Astrocyte (in vitro differentiated cells and primary cell): ENCODE measurements at regions not wholly inside any gene's neighbourhood (a gene's known extent, or its start where the extent isn't known, plus 50 kb on each side); places are given as distances from the start of the nearest gene placed in this dataset.

Experiments used
- DNase-seq: peaks from one replicate; pipeline ENCODE4 v3.0.0-alpha.2; 2010; ENCODE audit warnings: low read depth
- FAIRE-seq: peaks from 2 replicates; lab custom pipeline; 2011; peaks lifted over from hg19 to GRCh38; lab: Jason Lieb, UNC
- H2AFZ ChIP-seq: 2 replicates; pipeline ENCODE4 v1.6.0; 2012; ENCODE audit warnings: low read depth, low read length, inconsistent platforms
- H3K27ac ChIP-seq: 2 replicates; pipeline ENCODE4 v1.5.1; 2011; ENCODE audit warnings: low read depth, low read length, inconsistent platforms
- H3K27me3 ChIP-seq: 2 replicates; pipeline ENCODE4 v1.6.0; 2011; ENCODE audit warnings: low read length, inconsistent platforms; ENCODE audit not compliant: insufficient read depth
- H3K36me3 ChIP-seq: 2 replicates; pipeline ENCODE4 v1.5.1; 2011; ENCODE audit warnings: low read length, inconsistent platforms; ENCODE audit not compliant: insufficient read depth
- H3K4me1 ChIP-seq: 2 replicates; pipeline ENCODE4 v1.5.1; 2011; ENCODE audit warnings: low read length, inconsistent platforms; ENCODE audit not compliant: insufficient read depth
- H3K4me2 ChIP-seq: 2 replicates; pipeline ENCODE4 v1.6.0; 2012; ENCODE audit warnings: low read length, inconsistent platforms
- H3K4me3 ChIP-seq: 2 replicates; pipeline ENCODE4 v1.5.1; 2011; ENCODE audit warnings: low read depth, mild to moderate bottlenecking, low read length, inconsistent platforms; ENCODE audit not compliant: insufficient read depth
- H3K79me2 ChIP-seq: 2 replicates; pipeline ENCODE4 v1.6.0; 2012; ENCODE audit warnings: mild to moderate bottlenecking, low read length, inconsistent platforms; ENCODE audit not compliant: insufficient read depth
- H3K9ac ChIP-seq: 2 replicates; pipeline ENCODE4 v1.6.0; 2012; ENCODE audit warnings: mild to moderate bottlenecking, low read length, inconsistent platforms
- H3K9me3 ChIP-seq: 2 replicates; pipeline ENCODE4 v1.5.1; 2012; ENCODE audit warnings: low read depth, mild to moderate bottlenecking, low read length, inconsistent platforms; ENCODE audit not compliant: insufficient read depth
- H4K20me1 ChIP-seq: 2 replicates; pipeline ENCODE4 v1.6.0; 2012; ENCODE audit warnings: low read length, inconsistent platforms; ENCODE audit not compliant: insufficient read depth
- H3K27ac Mint-ChIP-seq: one replicate; pipeline ENCODE4 v1.8.0; 2021; ENCODE audit warnings: mild to moderate bottlenecking, mixed read lengths; ENCODE audit not compliant: unreplicated experiment
- H3K27me3 Mint-ChIP-seq: one replicate; pipeline ENCODE4 v1.8.0; 2021; ENCODE audit warnings: low read depth, mixed read lengths; ENCODE audit not compliant: unreplicated experiment
- H3K36me3 Mint-ChIP-seq: one replicate; pipeline ENCODE4 v1.8.0; 2021; ENCODE audit warnings: low read depth, mixed read lengths; ENCODE audit not compliant: unreplicated experiment
- H3K4me1 Mint-ChIP-seq: one replicate; pipeline ENCODE4 v1.8.0; 2021; ENCODE audit warnings: low read depth, mixed read lengths; ENCODE audit not compliant: unreplicated experiment
- H3K4me3 Mint-ChIP-seq: one replicate; pipeline ENCODE4 v1.8.0; 2021; ENCODE audit warnings: mild to moderate bottlenecking, moderate library complexity, mixed read lengths; ENCODE audit not compliant: unreplicated experiment
- H3K9me3 Mint-ChIP-seq: one replicate; pipeline ENCODE4 v1.8.0; 2021; ENCODE audit warnings: mild to moderate bottlenecking, mixed read lengths; ENCODE audit not compliant: unreplicated experiment
- CTCF ChIP-seq: IDR thresholded peaks from 2 replicates; pipeline ENCODE4 v1.5.1; 2011; ENCODE audit warnings: low read depth, mild to moderate bottlenecking, inconsistent platforms, low read length, moderate library complexity; ENCODE audit not compliant: insufficient read depth
- EZH2 ChIP-seq: IDR thresholded peaks from 2 replicates; pipeline ENCODE4 v1.6.1; 2012; ENCODE audit warnings: mild to moderate bottlenecking, low read length, inconsistent platforms; ENCODE audit not compliant: insufficient read depth

DNA sequence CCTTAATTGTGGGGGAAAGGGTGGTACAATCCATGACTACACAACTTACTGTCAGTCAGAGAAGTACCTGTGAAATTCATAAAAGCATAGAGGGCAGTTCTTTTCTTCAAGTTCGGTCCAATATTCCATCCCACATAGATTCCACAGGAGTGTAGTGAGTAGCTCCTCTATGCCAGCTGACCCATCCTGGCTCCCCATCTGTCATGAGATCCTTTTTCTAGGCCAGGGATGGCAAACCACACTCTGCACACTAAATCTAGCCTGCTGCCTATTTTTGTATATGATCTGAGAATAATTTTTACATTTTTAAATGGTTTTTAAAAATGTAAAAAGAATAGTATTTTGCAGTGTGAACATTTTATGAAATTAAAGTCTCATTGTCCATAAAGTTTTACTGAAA lies 107.0 kb upstream of the TSPAN2 start:
- Histone ChIP-seq H4K20me1 (no peaks in the 10 kb centered on the region), H3K27ac (no peak overlapping the region), H3K79me2 (no peaks in the 10 kb centered on the region), H3K36me3 (no peaks in the 10 kb centered on the region), H3K9me3 (no peaks in the 10 kb centered on the region), H3K9ac (no peak overlapping the region), H3K27me3 (no peaks in the 10 kb centered on the region), H3K4me2 (no peak overlapping the region), H3K4me3 (no peak overlapping the region), H2AFZ (no peak overlapping the region), H3K4me1 (peaks cover 4% of the 10 kb centered on the region)
- Mint-ChIP-seq H3K36me3 (no peaks in the 10 kb centered on the region), H3K4me1 (peaks cover 16% of the 10 kb centered on the region), H3K27ac (no peak overlapping the region), H3K4me3 (no peak overlapping the region), H3K9me3 (peaks cover 5% of the 10 kb centered on the region), H3K27me3 (peaks cover 10% of the 10 kb centered on the region)
- TF ChIP-seq CTCF (no peak), EZH2 (no peak)
- FAIRE-seq: no peak
- DNase-seq: no peak

GRCh38 chr1:115194506-115194905 lies 105.2 kb upstream of the TSPAN2 start:
- H3K79me2 ChIP-seq: no peaks in the 10 kb centered on the region
- H3K4me2 ChIP-seq: no peak overlapping the region
- H3K27ac ChIP-seq: no peak overlapping the region
- FAIRE-seq: no peak
- no peaks in the 10 kb centered on the region for H3K36me3 ChIP-seq
- no peak for DNase-seq
- H3K9ac ChIP-seq: no peak overlapping the region
- Mint-ChIP-seq H3K27ac (no peak overlapping the region), H3K27me3 (peaks cover 10% of the 10 kb centered on the region), H3K4me1 (peaks cover 28% of the 10 kb centered on the region), H3K4me3 (no peak overlapping the region), H3K9me3 (peaks cover 5% of the 10 kb centered on the region), H3K36me3 (no peaks in the 10 kb centered on the region)
- H2AFZ ChIP-seq: no peak overlapping the region
- H3K4me3 ChIP-seq: no peak overlapping the region
- TF ChIP-seq CTCF: no peak
- no peak for TF ChIP-seq EZH2
- H3K27me3 ChIP-seq: no peaks in the 10 kb centered on the region
- peaks cover 17% of the 10 kb centered on the region for H3K4me1 ChIP-seq
- H4K20me1 ChIP-seq: no peaks in the 10 kb centered on the region
- no peaks in the 10 kb centered on the region for H3K9me3 ChIP-seq

- Histone ChIP-seq H3K4me2 (no peak overlapping the region), H2AFZ (no peak overlapping the region), H4K20me1 (no peaks in the 10 kb centered on the region), H3K27ac (no peak overlapping the region), H3K36me3 (no peaks in the 10 kb centered on the region), H3K4me3 (no peak overlapping the region), H3K79me2 (no peaks in the 10 kb centered on the region), H3K4me1 (peaks cover 22% of the 10 kb centered on the region), H3K27me3 (no peaks in the 10 kb centered on the region), H3K9me3 (no peaks in the 10 kb centered on the region), H3K9ac (no peak overlapping the region)
- DNase-seq: no peak
- no peak overlapping the region for H3K27ac Mint-ChIP-seq
- peaks cover 5% of the 10 kb centered on the region for H3K9me3 Mint-ChIP-seq
- FAIRE-seq: no peak
- no peak overlapping the region for H3K4me3 Mint-ChIP-seq
- peaks cover 8% of the 10 kb centered on the region for H3K27me3 Mint-ChIP-seq
- TF ChIP-seq CTCF (no peak), EZH2 (no peak)
- H3K36me3 Mint-ChIP-seq: no peaks in the 10 kb centered on the region
- peaks cover 33% of the 10 kb centered on the region for H3K4me1 Mint-ChIP-seq
These were observed 103.9 kb upstream of the TSPAN2 start for GRCh38 chr1:115193046-115193828.
